ENCODE measurements at regions not wholly inside any gene's neighbourhood (a gene's known extent, or its start where the extent isn't known, plus 50 kb on each side); places are given as distances from the start of the nearest gene placed in this dataset.
A peak's percentile ranks its signal among the peaks of the same experiment; 100 is the strongest.
"Not testable (repeated sequence)": the region's sequence is repeated elsewhere in the genome, so short reads cannot be mapped to it uniquely, and the experiment has no call there.

GRCh38 chr6:28008053-28008452 is 51.0 kb downstream of the OR2B6 start:
- CTCF ChIA-PET (ENCODE audit: unreplicated experiment), result no interaction called here
- intact Hi-C loops (cut with micrococcal nuclease; ENCODE audit: unreplicated experiment), result no loop called here
- BruUV-seq (replicated peaks), result no TSS peak
- no peak for DNase-seq (ENCODE audit: low spot score)
- Histone ChIP-seq H3K4me2 (ENCODE audit: low read length) (peak overlapping the region; percentile 43), H3K79me2 (ENCODE audit: insufficient read depth, low read depth, low read length) (no peaks in the 10 kb centered on the region), H3K27ac (ENCODE audit: low read depth, low read length, poor library complexity, severe bottlenecking) (no peak overlapping the region), H3K9me2 (ENCODE audit: insufficient read depth, low read length) (no peaks in the 10 kb centered on the region), H3K4me1 (ENCODE audit: insufficient read depth, low read length, poor library complexity, severe bottlenecking) (peaks cover 17% of the 10 kb centered on the region), H3K9me3 (ENCODE audit: low read length) (no peaks in the 10 kb centered on the region), H4K20me1 (ENCODE audit: insufficient read depth, low read length) (no peaks in the 10 kb centered on the region), H3K36me3 (ENCODE audit: insufficient read depth, low read length) (no peaks in the 10 kb centered on the region), H2AFZ (ENCODE audit: low read length) (0 out of 2 replicates have a peak overlapping the region, but pooled peaks have one; percentile 14), H3K4me3 (ENCODE audit: low read depth, low read length, poor library complexity, severe bottlenecking) (no peak overlapping the region)
- POLR2A ChIA-PET, result interaction anchor here (0.6 kb wide), 1 partner anchor 96 kb away, joined by 14 read pairs; the partner anchor contains the start of gene OR2B2
- no peak for TF ChIP-seq EZH2phosphoT487 (IDR thresholded peaks at IDR 0.05; ENCODE audit: borderline replicate concordance, low read depth, low read length)
- TF ChIP-seq, protein P1, sequence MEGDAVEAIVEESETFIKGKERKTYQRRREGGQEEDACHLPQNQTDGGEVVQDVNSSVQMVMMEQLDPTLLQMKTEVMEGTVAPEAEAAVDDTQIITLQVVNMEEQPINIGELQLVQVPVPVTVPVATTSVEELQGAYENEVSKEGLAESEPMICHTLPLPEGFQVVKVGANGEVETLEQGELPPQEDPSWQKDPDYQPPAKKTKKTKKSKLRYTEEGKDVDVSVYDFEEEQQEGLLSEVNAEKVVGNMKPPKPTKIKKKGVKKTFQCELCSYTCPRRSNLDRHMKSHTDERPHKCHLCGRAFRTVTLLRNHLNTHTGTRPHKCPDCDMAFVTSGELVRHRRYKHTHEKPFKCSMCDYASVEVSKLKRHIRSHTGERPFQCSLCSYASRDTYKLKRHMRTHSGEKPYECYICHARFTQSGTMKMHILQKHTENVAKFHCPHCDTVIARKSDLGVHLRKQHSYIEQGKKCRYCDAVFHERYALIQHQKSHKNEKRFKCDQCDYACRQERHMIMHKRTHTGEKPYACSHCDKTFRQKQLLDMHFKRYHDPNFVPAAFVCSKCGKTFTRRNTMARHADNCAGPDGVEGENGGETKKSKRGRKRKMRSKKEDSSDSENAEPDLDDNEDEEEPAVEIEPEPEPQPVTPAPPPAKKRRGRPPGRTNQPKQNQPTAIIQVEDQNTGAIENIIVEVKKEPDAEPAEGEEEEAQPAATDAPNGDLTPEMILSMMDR (conservative IDR thresholded peaks at IDR 0.05; ENCODE audit: low read length), result no peak

GRCh38 chr6:28010526-28010925 is 53.5 kb downstream of the OR2B6 start:
- Histone ChIP-seq H3K4me3 (ENCODE audit: low read depth, low read length, poor library complexity, severe bottlenecking) (no peak overlapping the region), H3K4me1 (ENCODE audit: insufficient read depth, low read length, poor library complexity, severe bottlenecking) (peaks cover 17% of the 10 kb centered on the region), H3K9me2 (ENCODE audit: insufficient read depth, low read length) (no peaks in the 10 kb centered on the region), H4K20me1 (ENCODE audit: insufficient read depth, low read length) (no peaks in the 10 kb centered on the region), H3K36me3 (ENCODE audit: insufficient read depth, low read length) (no peaks in the 10 kb centered on the region), H3K79me2 (ENCODE audit: insufficient read depth, low read depth, low read length) (no peaks in the 10 kb centered on the region), H3K4me2 (ENCODE audit: low read length) (no peak overlapping the region), H2AFZ (ENCODE audit: low read length) (peak overlapping the region; percentile 62; the same call in 1 of the 2 replicates), H3K27ac (ENCODE audit: low read depth, low read length, poor library complexity, severe bottlenecking) (no peak overlapping the region), H3K9me3 (ENCODE audit: low read length) (no peaks in the 10 kb centered on the region)
- intact Hi-C loops (cut with micrococcal nuclease; ENCODE audit: unreplicated experiment), result no loop called here
- no peak for DNase-seq (ENCODE audit: low spot score)
- CTCF ChIA-PET (ENCODE audit: unreplicated experiment), result no interaction called here
- POLR2A ChIA-PET, result interaction anchor here (1.2 kb wide), 1 partner anchor 49 kb away, joined by 3 read pairs; no protein-coding TSS in a partner anchor
- TF ChIP-seq, protein P1 (conservative IDR thresholded peaks at IDR 0.05; ENCODE audit: low read length), result no peak
- no peak for TF ChIP-seq EZH2phosphoT487 (IDR thresholded peaks at IDR 0.05; ENCODE audit: borderline replicate concordance, low read depth, low read length)
- BruUV-seq (replicated peaks), result no TSS peak

GRCh38 chr6:28011722-28012121 is 54.7 kb downstream of the OR2B6 start:
- no peak overlapping the region for H3K4me3 ChIP-seq (ENCODE audit: low read depth, low read length, poor library complexity, severe bottlenecking)
- no peak for TF ChIP-seq EZH2phosphoT487 (IDR thresholded peaks at IDR 0.05; ENCODE audit: borderline replicate concordance, low read depth, low read length)
- TF ChIP-seq, protein P1 (conservative IDR thresholded peaks at IDR 0.05; ENCODE audit: low read length), result no peak
- H3K9me3 ChIP-seq (ENCODE audit: low read length), result no peaks in the 10 kb centered on the region
- intact Hi-C loops (cut with micrococcal nuclease; ENCODE audit: unreplicated experiment), result no loop called here
- no peaks in the 10 kb centered on the region for H3K9me2 ChIP-seq (ENCODE audit: insufficient read depth, low read length)
- H3K36me3 ChIP-seq (ENCODE audit: insufficient read depth, low read length), result no peaks in the 10 kb centered on the region
- H3K4me1 ChIP-seq (ENCODE audit: insufficient read depth, low read length, poor library complexity, severe bottlenecking), result peaks cover 17% of the 10 kb centered on the region
- CTCF ChIA-PET (ENCODE audit: unreplicated experiment), result no interaction called here
- H3K79me2 ChIP-seq (ENCODE audit: insufficient read depth, low read depth, low read length), result no peaks in the 10 kb centered on the region
- no TSS peak for BruUV-seq (replicated peaks)
- POLR2A ChIA-PET, result interaction anchor here (1.2 to 1.6 kb wide), 3 partner anchors 20 to 50 kb away, joined by 3 to 5 read pairs (median 3); no protein-coding TSS in a partner anchor
- no peak overlapping the region for H3K4me2 ChIP-seq (ENCODE audit: low read length)
- H2AFZ ChIP-seq (ENCODE audit: low read length), result peak overlapping the region; percentile 62
- no peaks in the 10 kb centered on the region for H4K20me1 ChIP-seq (ENCODE audit: insufficient read depth, low read length)
- H3K27ac ChIP-seq (ENCODE audit: low read depth, low read length, poor library complexity, severe bottlenecking), result no peak overlapping the region
- DNase-seq (ENCODE audit: low spot score), result no peak

DNA sequence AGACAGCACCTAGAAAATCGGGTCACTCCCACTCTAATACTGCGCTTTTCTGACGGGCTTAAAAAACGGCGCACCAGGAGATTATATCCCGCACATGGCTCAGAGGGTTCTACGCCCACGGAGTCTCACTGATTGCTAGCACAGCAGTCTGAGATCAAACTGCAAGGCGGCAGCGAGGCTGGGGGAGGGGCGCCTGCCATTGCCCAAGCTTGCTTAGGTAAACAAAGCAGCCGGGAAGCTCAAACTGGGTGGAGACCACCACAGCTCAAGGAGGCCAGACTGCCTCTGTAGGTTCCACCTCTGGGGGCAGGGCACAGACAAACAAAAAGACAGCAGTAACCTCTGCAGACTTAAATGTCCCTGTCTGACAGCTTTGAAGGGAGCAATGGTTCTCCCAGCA is 59.4 kb upstream of the ZNF165 start:
- BruUV-seq (replicated peaks); DNase-seq (ENCODE audit: low spot score); H3K4me3 ChIP-seq (ENCODE audit: low read depth, low read length, poor library complexity, severe bottlenecking); H3K4me1 ChIP-seq (ENCODE audit: insufficient read depth, low read length, poor library complexity, severe bottlenecking); intact Hi-C loops (cut with micrococcal nuclease; ENCODE audit: unreplicated experiment); H3K4me2 ChIP-seq (ENCODE audit: low read length); H3K36me3 ChIP-seq (ENCODE audit: insufficient read depth, low read length); H2AFZ ChIP-seq (ENCODE audit: low read length); H3K9me2 ChIP-seq (ENCODE audit: insufficient read depth, low read length); CTCF ChIA-PET (ENCODE audit: unreplicated experiment); H4K20me1 ChIP-seq (ENCODE audit: insufficient read depth, low read length); POLR2A ChIA-PET; H3K9me3 ChIP-seq (ENCODE audit: low read length); H3K27ac ChIP-seq (ENCODE audit: low read depth, low read length, poor library complexity, severe bottlenecking); H3K79me2 ChIP-seq (ENCODE audit: insufficient read depth, low read depth, low read length): not testable (repeated sequence)

Measured in OCI-LY7 (cell line).